ENCODE measurements at regions not wholly inside any gene's neighbourhood (a gene's known extent, or its start where the extent isn't known, plus 50 kb on each side); places are given as distances from the start of the nearest gene placed in this dataset.

GRCh38 chr4:108367751-108368150, 199.0 kb upstream of the LEF1 start:
- Histone ChIP-seq H3K4me3 (IDR thresholded peaks at IDR 0.05; ENCODE audit: insufficient read depth, low read depth, low read length) (no peak overlapping the region), H3K79me2 (ENCODE audit: insufficient read depth, low read depth) (no peaks in the 10 kb centered on the region), H2AFZ (ENCODE audit: low read depth) (no peak overlapping the region), H3K4me2 (no peak overlapping the region), H3K9ac (no peak overlapping the region), H3K4me1 (ENCODE audit: low read depth, poor library complexity, severe bottlenecking) (peaks cover 49% of the 10 kb centered on the region), H3K36me3 (ENCODE audit: insufficient read depth) (no peaks in the 10 kb centered on the region), H3K27me3 (ENCODE audit: insufficient read depth, low read depth) (no peaks in the 10 kb centered on the region), H4K20me1 (ENCODE audit: insufficient read depth) (no peaks in the 10 kb centered on the region), H3K27ac (no peak overlapping the region)
- no peak for TF ChIP-seq CTCF (conservative IDR thresholded peaks at IDR 0.05; ENCODE audit: low read depth, low read length)

GRCh38 chr4:108366716-108367115, 198.0 kb upstream of the LEF1 start:
- no peak overlapping the region for H3K27ac ChIP-seq

GRCh38 chr4:108365551-108365950, 196.8 kb upstream of the LEF1 start:
- Histone ChIP-seq H3K79me2 (ENCODE audit: insufficient read depth, low read depth) (no peaks in the 10 kb centered on the region), H3K36me3 (ENCODE audit: insufficient read depth) (no peaks in the 10 kb centered on the region), H3K9ac (no peak overlapping the region), H4K20me1 (ENCODE audit: insufficient read depth) (no peaks in the 10 kb centered on the region), H2AFZ (ENCODE audit: low read depth) (no peak overlapping the region), H3K4me2 (no peak overlapping the region), H3K4me3 (IDR thresholded peaks at IDR 0.05; ENCODE audit: insufficient read depth, low read depth, low read length) (no peak overlapping the region), H3K4me1 (ENCODE audit: low read depth, poor library complexity, severe bottlenecking) (peaks cover 46% of the 10 kb centered on the region), H3K27me3 (ENCODE audit: insufficient read depth, low read depth) (no peaks in the 10 kb centered on the region), H3K27ac (no peak overlapping the region)
- TF ChIP-seq CTCF (conservative IDR thresholded peaks at IDR 0.05; ENCODE audit: low read depth, low read length) = no peak

More at GRCh38 chr4:108366716-108367115, 198.0 kb upstream of the LEF1 start:
- H3K4me3 ChIP-seq (IDR thresholded peaks at IDR 0.05; ENCODE audit: insufficient read depth, low read depth, low read length) = no peak overlapping the region
- no peak overlapping the region for H3K4me2 ChIP-seq
- H3K4me1 ChIP-seq (ENCODE audit: low read depth, poor library complexity, severe bottlenecking) = peaks cover 46% of the 10 kb centered on the region
- H3K36me3 ChIP-seq (ENCODE audit: insufficient read depth) = no peaks in the 10 kb centered on the region
- H3K27me3 ChIP-seq (ENCODE audit: insufficient read depth, low read depth) = no peaks in the 10 kb centered on the region
- no peak overlapping the region for H2AFZ ChIP-seq (ENCODE audit: low read depth)
- H3K79me2 ChIP-seq (ENCODE audit: insufficient read depth, low read depth) = no peaks in the 10 kb centered on the region
- H3K9ac ChIP-seq = no peak overlapping the region
- TF ChIP-seq CTCF (conservative IDR thresholded peaks at IDR 0.05; ENCODE audit: low read depth, low read length) = no peak
- no peaks in the 10 kb centered on the region for H4K20me1 ChIP-seq (ENCODE audit: insufficient read depth)

GRCh38 chr4:108361886-108362285, 193.2 kb upstream of the LEF1 start:
- no peak overlapping the region for H3K4me3 ChIP-seq (IDR thresholded peaks at IDR 0.05; ENCODE audit: insufficient read depth, low read depth, low read length)
- H4K20me1 ChIP-seq (ENCODE audit: insufficient read depth) = no peaks in the 10 kb centered on the region
- no peak for TF ChIP-seq CTCF (conservative IDR thresholded peaks at IDR 0.05; ENCODE audit: low read depth, low read length)
- peak overlapping the region; percentile 53; the same call in 1 of the 2 replicates for H3K4me2 ChIP-seq
- H2AFZ ChIP-seq (ENCODE audit: low read depth) = 0 out of 2 replicates have a peak overlapping the region, but pooled peaks have one; percentile 1
- H3K9ac ChIP-seq = no peak overlapping the region
- H3K79me2 ChIP-seq (ENCODE audit: insufficient read depth, low read depth) = no peaks in the 10 kb centered on the region
- H3K27me3 ChIP-seq (ENCODE audit: insufficient read depth, low read depth) = no peaks in the 10 kb centered on the region
- H3K27ac ChIP-seq = no peak overlapping the region
- H3K36me3 ChIP-seq (ENCODE audit: insufficient read depth) = no peaks in the 10 kb centered on the region
- H3K4me1 ChIP-seq (ENCODE audit: low read depth, poor library complexity, severe bottlenecking) = peaks cover 57% of the 10 kb centered on the region
